Heart left ventricle (tissue), 16 donors: ENCODE measurements at regions not wholly inside any gene's neighbourhood (a gene's known extent, or its start where the extent isn't known, plus 50 kb on each side); places are given as distances from the start of the nearest gene placed in this dataset.

ENCODE experiments used
- ATAC-seq, 4 donors: fragments of 200-7000 bp; cut with Tn5 transposase; one replicate each; pipeline ENCODE4 v1.9.1; 2020 to 2022; ENCODE audit warnings: moderate library complexity in 4 of 4, mild to moderate bottlenecking in 3 of 4, moderate number of reproducible peaks in 1 of 4
- DNase-seq, 5 donors: peaks; one replicate each; pipeline ENCODE4 v3.0.0-alpha.2; 2020
- H3K27ac ChIP-seq, 12 donors: fragments of 200-600 bp; sonication (generic) in 4 of 12; one replicate each; pipeline versions ENCODE4 v1.5.0 to v1.8.0; 2016 to 2022; ENCODE audit warnings: mild to moderate bottlenecking in 2 of 12
- H3K27me3 ChIP-seq, 9 donors: fragments of 200-600 bp; sonication (generic) in 2 of 9; one replicate each; pipeline versions ENCODE4 v1.5.1 to v1.8.0; 2016 to 2022; ENCODE audit warnings: mild to moderate bottlenecking in 3 of 9
- H3K36me3 ChIP-seq, 9 donors: fragments of 200-600 bp; sonication (generic) in 2 of 9; one replicate each; pipeline versions ENCODE4 v1.5.0 to v1.8.0; 2018 to 2022; ENCODE audit warnings: mild to moderate bottlenecking in 2 of 9
- H3K4me1 ChIP-seq, 12 donors: fragments of 200-600 bp; sonication (generic) in 4 of 12; one replicate each; pipeline versions ENCODE4 v1.5.0 to v1.8.0; 2016 to 2022; ENCODE audit warnings: mild to moderate bottlenecking in 3 of 12
- H3K4me3 ChIP-seq, 12 donors: fragments of 200-600 bp; sonication (generic) in 4 of 12; one replicate each; pipeline versions ENCODE4 v1.5.0 to v1.8.0; 2017 to 2022; ENCODE audit warnings: mild to moderate bottlenecking in 9 of 12, moderate library complexity in 4 of 12
- H3K9me3 ChIP-seq, 12 donors: fragments of 200-600 bp; sonication (generic) in 4 of 12; one replicate each; pipeline versions ENCODE4 v1.5.0 to v1.8.0; 2016 to 2022; ENCODE audit warnings: mild to moderate bottlenecking in 1 of 12
- POLR2A ChIP-seq, 2 donors: fragments of 450-650 bp; IDR thresholded peaks; one replicate each; pipeline ENCODE4 v1.6.1; 2017; ENCODE audit warnings: antibody characterized with exemption in 2 of 2, mild to moderate bottlenecking in 2 of 2, moderate library complexity in 2 of 2
- WGBS, 4 donors: extraction: QIAGEN DNeasy Blood & Tissue Kit in 2 of 4; methylation state at CpG; one replicate each; pipeline versions ENCODE4 v1.1.5 to v1.1.7; 2013 to 2018; 5-methylcytosine and 5-hydroxymethylcytosine counted together
- intact Hi-C, 10 donors: fragments of 100-400 bp; cut with DNase I; formaldehyde crosslinking; loops; one replicate each; pipeline versions ENCODE4 v1.11.1 to v1.14.2; 2022
- TF ChIP-seq, protein P1 (sequence below), 12 donors: fragments of 200-600 bp; sonication (generic) in 4 of 12; IDR thresholded peaks; one replicate each; pipeline versions ENCODE4 v1.5.0 to v1.8.0; 2018 to 2022; ENCODE audit warnings: antibody characterized with exemption in 12 of 12, mild to moderate bottlenecking in 5 of 12
- donor health status: ischemic (EF 13 %, LVEDD 7.1; RV severe dilation, severe dysfunction).
- donor health status: healthy with polysubstance abuse.
- donor health status: DM: no; HTN: yes; CAD: no.
- donor health status: DM: no; HTN: no; CAD: no.
- donor health status: ischemic (EF 25% LVEDD 6.9; RV normal size, moderate dysfunction).
- donor health status: ischemic (EF 25% LVEDD 5.7; RV mildly dilated, moderate dysfunction).
- donor health status: healthy.
- donor health status: DM: yes; HTN: yes; CAD: no.
- donor health status: ischemic (EF 35%, LVEDD 5.7; RV mildly dilated, moderate dysfunction).
- donor health status: nonischemic (EF 11% LVEDD 7.7; RV severe dilation, severe dysfunction).
- donor health status: DM: yes; HTN: yes; CAD: no.
- donor health status: PGD.
- donor health status: ischemic (EF 29% LVEDD 5.4; RV normal size, mild dysfunction).
- donor health status: nonischemic (EF 23%, LVEDD 6.1; RV moderate dilation, normal function).

DNA sequence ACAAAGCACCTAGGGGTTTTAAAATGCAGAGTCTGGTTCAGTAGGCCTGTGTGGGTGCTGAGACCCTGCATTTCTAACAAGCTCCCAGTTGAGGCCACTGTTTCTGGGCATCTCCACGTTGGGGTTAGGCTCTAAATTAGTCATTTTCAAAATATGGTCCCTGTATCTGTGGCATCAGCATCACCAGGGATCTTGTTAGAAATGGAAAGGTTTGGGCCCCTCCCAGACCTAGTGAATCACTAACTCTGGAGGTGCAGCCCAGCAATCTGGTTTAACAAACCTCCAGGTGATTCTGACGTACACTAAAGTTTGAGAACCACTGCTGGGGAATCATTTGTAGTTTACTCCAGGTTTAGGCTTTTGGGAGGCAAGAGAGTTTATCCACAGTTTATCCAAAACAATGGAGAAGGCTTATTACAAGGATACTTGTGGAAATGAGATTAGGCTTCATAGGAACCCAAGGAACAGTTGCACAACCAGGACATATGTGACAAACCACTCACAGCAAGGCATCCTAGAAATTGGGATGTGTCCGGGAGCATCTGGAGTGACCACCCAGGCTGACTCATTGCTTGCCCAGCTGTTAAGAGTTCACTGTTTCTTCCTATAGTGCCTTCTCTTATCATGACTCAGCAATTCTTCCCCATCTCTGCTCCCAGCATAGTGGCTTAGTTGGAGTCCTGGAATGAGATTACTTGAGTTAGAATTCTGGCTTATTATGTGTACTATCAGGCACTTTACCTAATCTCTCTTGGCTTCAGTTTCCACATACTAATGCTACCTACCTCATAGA is 71.6 kb upstream of the STXBP6 start:
- Histone ChIP-seq H3K27ac (peak overlapping the region in 5 of 12 donors; percentile 1 to 41 (median 27)), H3K4me1 (peaks cover 0 to 28% (median 6%) of the 10 kb centered on the region in 12 donors), H3K36me3 (no peaks in the 10 kb centered on the region), H3K27me3 (no peaks in the 10 kb centered on the region), H3K4me3 (no peak overlapping the region), H3K9me3 (no peaks in the 10 kb centered on the region)
- WGBS, 4 donors, result 65 to 76% (median 72%) methylated on average over 3 of the region's 3 CpGs
- no peak for TF ChIP-seq POLR2A (IDR thresholded peaks at IDR 0.05)
- TF ChIP-seq, protein P1, sequence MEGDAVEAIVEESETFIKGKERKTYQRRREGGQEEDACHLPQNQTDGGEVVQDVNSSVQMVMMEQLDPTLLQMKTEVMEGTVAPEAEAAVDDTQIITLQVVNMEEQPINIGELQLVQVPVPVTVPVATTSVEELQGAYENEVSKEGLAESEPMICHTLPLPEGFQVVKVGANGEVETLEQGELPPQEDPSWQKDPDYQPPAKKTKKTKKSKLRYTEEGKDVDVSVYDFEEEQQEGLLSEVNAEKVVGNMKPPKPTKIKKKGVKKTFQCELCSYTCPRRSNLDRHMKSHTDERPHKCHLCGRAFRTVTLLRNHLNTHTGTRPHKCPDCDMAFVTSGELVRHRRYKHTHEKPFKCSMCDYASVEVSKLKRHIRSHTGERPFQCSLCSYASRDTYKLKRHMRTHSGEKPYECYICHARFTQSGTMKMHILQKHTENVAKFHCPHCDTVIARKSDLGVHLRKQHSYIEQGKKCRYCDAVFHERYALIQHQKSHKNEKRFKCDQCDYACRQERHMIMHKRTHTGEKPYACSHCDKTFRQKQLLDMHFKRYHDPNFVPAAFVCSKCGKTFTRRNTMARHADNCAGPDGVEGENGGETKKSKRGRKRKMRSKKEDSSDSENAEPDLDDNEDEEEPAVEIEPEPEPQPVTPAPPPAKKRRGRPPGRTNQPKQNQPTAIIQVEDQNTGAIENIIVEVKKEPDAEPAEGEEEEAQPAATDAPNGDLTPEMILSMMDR (IDR thresholded peaks at IDR 0.05), result no peak
- intact Hi-C loops, result loop anchor here in 1 of 10 donors (10.0 kb wide), 1 partner anchor 67 kb away; the partner anchor contains the start of gene STXBP6
- no peak for DNase-seq
- peak; percentile 59 to 83 (median 74) for ATAC-seq

DNA sequence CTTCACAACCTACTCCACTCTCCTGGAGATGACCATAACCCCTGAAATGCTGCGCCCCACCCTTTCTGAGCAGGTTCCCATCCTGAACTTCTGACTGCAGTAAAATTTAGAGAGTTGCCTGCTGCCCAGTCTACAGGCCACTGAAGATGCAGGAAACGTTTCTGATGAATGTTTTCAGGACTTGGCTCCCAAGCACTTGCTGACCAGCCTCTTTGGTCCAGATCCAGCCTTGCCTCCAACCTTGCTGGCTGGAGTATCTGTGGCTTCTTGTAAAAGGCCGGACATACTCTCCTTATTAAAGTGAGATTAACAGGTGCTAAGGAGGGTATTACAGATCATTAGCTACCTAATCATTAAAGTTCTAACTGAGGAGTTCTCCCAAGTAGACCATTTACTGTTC is 70.3 kb upstream of the STXBP6 start:
- Histone ChIP-seq H3K27ac (no peak overlapping the region), H3K4me1 (peaks cover 0 to 28% (median 6%) of the 10 kb centered on the region in 12 donors), H3K4me3 (no peak overlapping the region), H3K36me3 (no peaks in the 10 kb centered on the region), H3K27me3 (no peaks in the 10 kb centered on the region), H3K9me3 (peaks cover 0 to 2% (median 0%) of the 10 kb centered on the region in 12 donors)
- ATAC-seq (no peak), DNase-seq (no peak)
- intact Hi-C loops, result loop anchor here in 1 of 10 donors (10.0 kb wide), 1 partner anchor 65 kb away; the partner anchor contains the start of gene STXBP6
- 59 to 65% (median 61%) methylated on average over 3 of the region's 3 CpGs for WGBS, 4 donors
- TF ChIP-seq, protein P1 (IDR thresholded peaks at IDR 0.05), result no peak
- TF ChIP-seq POLR2A (IDR thresholded peaks at IDR 0.05), result no peak

DNA sequence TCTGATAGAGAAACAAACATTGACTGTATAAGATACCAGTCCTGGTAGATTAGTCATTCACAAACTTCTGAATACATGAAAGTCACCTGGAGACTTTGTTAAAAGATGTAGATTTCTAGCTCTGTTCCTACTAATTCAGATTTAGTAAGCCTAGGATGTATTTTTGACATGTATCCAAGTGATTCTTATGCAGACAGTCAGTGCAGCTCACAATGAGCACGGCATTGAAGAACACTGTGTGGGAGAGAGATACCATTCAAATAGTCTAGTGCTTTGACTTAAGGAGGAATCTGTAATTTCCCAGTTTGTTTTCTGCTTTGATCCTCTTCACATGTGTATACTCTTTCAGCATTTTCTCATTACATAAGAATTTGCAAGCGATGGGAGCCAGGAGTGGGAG is 68.7 kb upstream of the STXBP6 start:
- DNase-seq, result no peak
- H3K4me1 ChIP-seq, result peaks cover 0 to 28% (median 6%) of the 10 kb centered on the region in 12 donors
- intact Hi-C loops, result no loop called here
- TF ChIP-seq POLR2A (IDR thresholded peaks at IDR 0.05), result no peak
- TF ChIP-seq, protein P1 (IDR thresholded peaks at IDR 0.05), result no peak
- no peak overlapping the region for H3K27ac ChIP-seq
- H3K36me3 ChIP-seq, result no peaks in the 10 kb centered on the region
- WGBS, 4 donors, result 56 to 62% (median 60%) methylated on average over 2 of the region's 2 CpGs
- no peak for ATAC-seq
- no peaks in the 10 kb centered on the region for H3K27me3 ChIP-seq
- H3K9me3 ChIP-seq, result peaks cover 0 to 7% (median 0%) of the 10 kb centered on the region in 12 donors
- H3K4me3 ChIP-seq, result no peak overlapping the region

DNA sequence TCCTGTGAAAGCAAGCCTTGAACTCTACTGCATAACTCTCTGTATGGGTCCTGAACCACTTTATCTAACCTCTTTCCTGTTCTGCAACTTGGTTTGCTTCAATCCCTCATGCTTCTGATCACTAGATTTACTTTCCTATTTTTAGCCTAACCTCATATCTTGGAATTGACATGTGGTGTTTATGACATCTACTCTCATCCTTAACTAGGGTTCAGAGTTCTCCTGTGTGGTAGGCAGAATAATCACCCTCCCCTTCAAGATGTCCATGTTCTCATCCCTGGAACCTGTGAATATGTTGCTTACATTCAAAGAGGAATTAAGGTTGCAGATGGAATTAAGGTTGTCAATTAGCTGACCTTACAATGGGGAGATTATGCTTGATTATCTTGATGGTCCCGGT is 67.4 kb upstream of the STXBP6 start:
- H3K9me3 ChIP-seq, result peaks cover 0 to 7% (median 0%) of the 10 kb centered on the region in 12 donors
- peaks cover 0 to 20% (median 5%) of the 10 kb centered on the region in 12 donors for H3K4me1 ChIP-seq
- no peaks in the 10 kb centered on the region for H3K36me3 ChIP-seq
- no peak overlapping the region for H3K4me3 ChIP-seq
- H3K27ac ChIP-seq, result no peak overlapping the region
- WGBS, 4 donors, result 82 to 95% (median 92%) methylated on average over 1 of the region's 1 CpG
- no peak for DNase-seq
- no peak for TF ChIP-seq POLR2A (IDR thresholded peaks at IDR 0.05)
- TF ChIP-seq, protein P1 (IDR thresholded peaks at IDR 0.05), result no peak
- no peak for ATAC-seq
- intact Hi-C loops, result no loop called here
- no peaks in the 10 kb centered on the region for H3K27me3 ChIP-seq
